RWPE2 (cell line): ENCODE measurements at regions not wholly inside any gene's neighbourhood (a gene's known extent, or its start where the extent isn't known, plus 50 kb on each side); places are given as distances from the start of the nearest gene placed in this dataset.

Experiments
- ATAC-seq: fragments of 200-7000 bp; cut with Tn5 transposase; 3 replicates; pipeline ENCODE4 v1.9.1; 2021; ENCODE audit warnings: low read depth
- DNase-seq: peaks from one replicate; pipeline ENCODE4 v3.0.0-alpha.2; 2020; ENCODE audit warnings: low spot score
- H3K27ac ChIP-seq: fragments of 450-650 bp; 2 replicates; pipeline ENCODE4 v1.5.1; 2017; ENCODE audit warnings: mild to moderate bottlenecking; ENCODE audit not compliant: poor library complexity, severe bottlenecking
- H3K27me3 ChIP-seq: fragments of 250-450 bp; sonication (Bioruptor Pico); 2 replicates; pipeline ENCODE4 v1.5.1; 2021; ENCODE audit warnings: mild to moderate bottlenecking, moderate library complexity; ENCODE audit not compliant: insufficient read depth, poor library complexity, severe bottlenecking
- H3K36me3 ChIP-seq: fragments of 250-450 bp; sonication (Bioruptor Pico); 2 replicates; pipeline ENCODE4 v1.5.1; 2020; ENCODE audit warnings: low read depth, mild to moderate bottlenecking, moderate library complexity
- H3K4me1 ChIP-seq: fragments of 250-450 bp; sonication (Bioruptor Pico); 2 replicates; pipeline ENCODE4 v1.5.1; 2021; ENCODE audit warnings: mild to moderate bottlenecking, moderate library complexity; ENCODE audit not compliant: insufficient read depth, poor library complexity, severe bottlenecking
- H3K4me3 ChIP-seq: fragments of 250-450 bp; sonication (Bioruptor Pico); 2 replicates; pipeline ENCODE4 v1.5.1; 2021; ENCODE audit warnings: mild to moderate bottlenecking, moderate library complexity; ENCODE audit not compliant: severe bottlenecking
- H3K9me3 ChIP-seq: fragments of 250-450 bp; sonication (Bioruptor Pico); 2 replicates; pipeline ENCODE4 v1.5.1; 2021; ENCODE audit warnings: mild to moderate bottlenecking, moderate library complexity; ENCODE audit not compliant: severe bottlenecking
- TF ChIP-seq, protein P1 (sequence below): fragments of 450-650 bp; IDR thresholded peaks from one replicate; pipeline ENCODE4 v1.5.1; 2017; ENCODE audit warnings: mild to moderate bottlenecking, moderate library complexity; ENCODE audit not compliant: poor library complexity, severe bottlenecking

DNA sequence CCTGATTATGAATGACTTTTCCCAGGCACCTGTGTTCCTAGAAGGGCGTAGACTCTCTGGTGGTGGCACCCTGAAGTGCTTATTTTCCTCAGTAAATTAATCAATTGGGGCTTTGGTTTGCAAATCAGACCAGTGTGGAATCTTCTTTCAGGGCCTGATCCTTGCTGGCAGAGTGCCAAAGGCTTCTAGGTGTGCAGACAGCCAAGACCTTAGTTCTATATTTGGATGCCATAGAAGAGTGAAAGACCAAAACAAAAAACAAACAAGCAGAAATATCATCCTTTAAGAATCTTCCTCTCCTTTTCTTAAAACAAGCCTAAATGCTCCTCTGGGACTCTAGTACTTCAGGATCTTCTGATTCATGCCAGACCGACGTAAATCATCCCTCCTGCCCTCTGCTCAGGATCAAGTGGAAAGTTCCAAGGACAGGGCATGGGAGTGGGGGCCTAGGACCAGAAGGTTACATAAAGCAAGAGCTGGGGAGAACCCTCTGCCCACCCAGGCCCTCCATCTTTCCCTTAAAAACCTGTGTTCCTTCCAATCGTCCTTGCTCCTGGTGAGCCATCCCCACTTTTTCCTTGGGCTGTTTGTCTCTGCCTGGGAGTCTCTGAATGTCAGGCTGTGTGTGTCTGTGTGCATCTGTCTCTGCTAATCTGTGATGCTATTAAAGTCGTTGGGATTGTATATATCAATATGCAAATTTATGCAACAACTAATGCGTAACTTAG is 70.5 kb upstream of the MYLIP start:
- TF ChIP-seq, protein P1, sequence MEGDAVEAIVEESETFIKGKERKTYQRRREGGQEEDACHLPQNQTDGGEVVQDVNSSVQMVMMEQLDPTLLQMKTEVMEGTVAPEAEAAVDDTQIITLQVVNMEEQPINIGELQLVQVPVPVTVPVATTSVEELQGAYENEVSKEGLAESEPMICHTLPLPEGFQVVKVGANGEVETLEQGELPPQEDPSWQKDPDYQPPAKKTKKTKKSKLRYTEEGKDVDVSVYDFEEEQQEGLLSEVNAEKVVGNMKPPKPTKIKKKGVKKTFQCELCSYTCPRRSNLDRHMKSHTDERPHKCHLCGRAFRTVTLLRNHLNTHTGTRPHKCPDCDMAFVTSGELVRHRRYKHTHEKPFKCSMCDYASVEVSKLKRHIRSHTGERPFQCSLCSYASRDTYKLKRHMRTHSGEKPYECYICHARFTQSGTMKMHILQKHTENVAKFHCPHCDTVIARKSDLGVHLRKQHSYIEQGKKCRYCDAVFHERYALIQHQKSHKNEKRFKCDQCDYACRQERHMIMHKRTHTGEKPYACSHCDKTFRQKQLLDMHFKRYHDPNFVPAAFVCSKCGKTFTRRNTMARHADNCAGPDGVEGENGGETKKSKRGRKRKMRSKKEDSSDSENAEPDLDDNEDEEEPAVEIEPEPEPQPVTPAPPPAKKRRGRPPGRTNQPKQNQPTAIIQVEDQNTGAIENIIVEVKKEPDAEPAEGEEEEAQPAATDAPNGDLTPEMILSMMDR: no peak
- Histone ChIP-seq H3K27me3 (no peaks in the 10 kb centered on the region), H3K4me1 (no peaks in the 10 kb centered on the region), H3K27ac (no peak overlapping the region), H3K4me3 (no peak overlapping the region), H3K36me3 (no peaks in the 10 kb centered on the region), H3K9me3 (no peaks in the 10 kb centered on the region)
- DNase-seq (no peak), ATAC-seq (no peak)

DNA sequence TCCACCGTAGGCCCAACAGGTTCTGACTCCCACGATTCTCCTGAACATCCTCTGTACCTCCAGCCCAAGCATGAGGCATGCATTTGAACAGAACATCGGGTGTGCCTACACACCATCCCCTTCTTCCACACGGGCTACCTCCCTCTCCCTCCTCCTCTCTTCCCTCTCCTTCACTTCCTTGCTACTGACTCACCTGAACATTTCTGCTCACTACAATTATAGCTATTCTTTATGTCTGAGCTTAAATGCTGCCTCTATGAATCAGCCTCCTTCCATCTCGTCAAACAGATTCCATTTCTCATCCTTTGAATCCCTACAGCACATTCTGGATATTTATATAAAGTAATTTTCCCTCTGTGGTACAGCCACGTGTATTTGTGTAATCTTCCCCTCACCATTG is 71.4 kb upstream of the MYLIP start:
- peak; percentile 71 for ATAC-seq
- H3K36me3 ChIP-seq: no peaks in the 10 kb centered on the region
- H3K27ac ChIP-seq: no peak overlapping the region
- TF ChIP-seq, protein P1: no peak
- H3K4me3 ChIP-seq: no peak overlapping the region
- no peaks in the 10 kb centered on the region for H3K9me3 ChIP-seq
- no peak for DNase-seq
- H3K27me3 ChIP-seq: no peaks in the 10 kb centered on the region
- H3K4me1 ChIP-seq: no peaks in the 10 kb centered on the region

DNA sequence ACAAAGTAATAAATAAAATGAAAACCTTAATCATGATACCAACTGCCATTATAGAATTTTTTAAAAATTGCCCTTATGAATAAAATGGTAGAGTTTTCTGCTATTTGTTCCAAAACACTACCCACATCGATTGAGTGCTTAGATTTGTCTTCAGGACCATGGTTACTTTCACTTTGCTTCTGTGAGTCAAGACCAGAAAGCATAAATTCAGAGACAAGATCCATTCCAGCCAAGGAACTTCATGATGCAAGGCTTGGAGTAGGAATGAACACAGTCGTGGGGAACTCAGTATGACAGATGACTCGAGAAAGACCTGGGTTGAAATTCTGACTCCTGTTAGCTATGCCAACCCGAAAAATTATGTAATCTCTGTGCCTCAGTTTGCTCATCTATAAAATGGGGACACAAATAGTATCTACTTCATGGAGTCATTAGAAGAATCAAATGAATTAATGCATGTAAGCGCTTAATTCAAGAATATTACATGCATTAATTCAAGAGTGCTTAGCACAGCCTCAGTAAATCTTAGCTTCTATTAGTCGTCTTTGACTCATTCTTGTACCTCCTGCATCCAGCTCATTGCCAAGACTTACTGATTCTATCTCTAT is 72.5 kb upstream of the MYLIP start:
- TF ChIP-seq, protein P1: no peak

DNA sequence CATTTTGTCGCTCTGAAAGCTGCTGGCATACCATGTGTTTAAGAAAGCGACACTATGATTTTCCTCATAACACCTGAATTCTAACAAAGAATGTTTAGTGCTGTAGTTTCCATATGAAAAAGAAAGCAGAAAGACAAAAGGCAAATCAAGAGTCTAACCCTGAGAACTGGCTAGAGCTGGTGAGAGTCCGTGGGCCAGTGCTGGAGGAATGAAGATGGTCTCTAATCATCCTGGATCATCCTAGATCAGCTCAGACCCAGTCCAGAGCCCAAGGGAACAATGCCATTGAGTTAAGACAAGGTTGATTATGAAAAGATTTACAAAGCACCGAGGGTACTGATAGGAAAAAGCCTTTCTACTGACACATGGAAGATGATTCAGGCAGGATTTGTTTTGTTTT is 73.0 kb upstream of the MYLIP start:
- TF ChIP-seq, protein P1: no peak
- Histone ChIP-seq H3K4me1 (no peaks in the 10 kb centered on the region), H3K27ac (no peak overlapping the region), H3K36me3 (no peaks in the 10 kb centered on the region), H3K27me3 (no peaks in the 10 kb centered on the region), H3K9me3 (no peaks in the 10 kb centered on the region), H3K4me3 (no peak overlapping the region)
- no peak for DNase-seq
- no peak for ATAC-seq

More for the DNA sequence above, 72.5 kb upstream of the MYLIP start:
- Histone ChIP-seq H3K27me3 (no peaks in the 10 kb centered on the region), H3K36me3 (no peaks in the 10 kb centered on the region), H3K27ac (no peak overlapping the region), H3K9me3 (no peaks in the 10 kb centered on the region), H3K4me1 (no peaks in the 10 kb centered on the region), H3K4me3 (no peak overlapping the region)
- ATAC-seq: no peak
- no peak for DNase-seq

DNA sequence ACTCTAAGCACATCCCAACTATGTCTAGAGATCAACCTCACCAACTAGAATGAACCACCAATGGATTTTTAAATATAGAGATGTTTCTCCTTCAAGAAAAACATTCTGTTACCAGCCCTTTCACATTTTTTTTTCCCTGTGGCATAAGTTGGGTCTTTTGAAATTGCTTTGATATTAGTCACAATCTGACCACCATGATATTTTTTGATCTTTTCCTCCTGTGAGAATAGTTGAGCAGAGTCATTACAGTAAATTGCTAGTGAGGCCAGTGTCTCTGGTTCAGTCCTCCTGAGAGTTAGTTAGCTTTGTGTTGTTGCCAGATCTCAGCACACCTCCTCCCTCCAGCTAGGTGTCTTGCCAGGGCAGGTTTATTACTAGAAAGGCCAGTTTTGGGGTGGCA is 79.7 kb upstream of the MYLIP start:
- TF ChIP-seq, protein P1: no peak
- Histone ChIP-seq H3K4me3 (no peak overlapping the region), H3K36me3 (no peaks in the 10 kb centered on the region), H3K4me1 (no peaks in the 10 kb centered on the region), H3K27me3 (no peaks in the 10 kb centered on the region), H3K27ac (no peak overlapping the region), H3K9me3 (no peaks in the 10 kb centered on the region)
- ATAC-seq: no peak
- DNase-seq: no peak
